HepG2 (cell line): ENCODE measurements at regions not wholly inside any gene's neighbourhood (a gene's known extent, or its start where the extent isn't known, plus 50 kb on each side); places are given as distances from the start of the nearest gene placed in this dataset.
A peak's percentile ranks its signal among the peaks of the same experiment; 100 is the strongest.

Experiments used
- ASH2L ChIP-seq: fragments of 300-600, 200-600 bp; sonication (generic); IDR thresholded peaks from 2 replicates; pipeline ENCODE4 v1.7.0; 2017; ENCODE audit warnings: low read depth, mild to moderate bottlenecking, moderate library complexity, mixed read lengths, low read length; ENCODE audit not compliant: insufficient read length
- EEA1 ChIP-seq: sonication (generic); formaldehyde crosslinking; IDR thresholded peaks from 2 replicates; pipeline ENCODE4 v1.5.1; 2020; ENCODE audit warnings: mild to moderate bottlenecking, missing genetic modification reagents, borderline replicate concordance
- IRF2 ChIP-seq: IDR thresholded peaks from 2 replicates; pipeline ENCODE4 v1.6.1; 2018; ENCODE audit warnings: missing genetic modification reagents, missing compliant biosample characterization
- LCORL ChIP-seq, 2 experiments: fragments of 450-650 bp in 1 of 2; sonication (generic) in 1 of 2; formaldehyde crosslinking in 1 of 2; IDR thresholded peaks; 2 replicates each; pipeline versions ENCODE4 v1.5.0 to v1.6.1; 2017 to 2020; ENCODE audit warnings: antibody characterized with exemption in 1 of 2, missing genetic modification reagents in 1 of 2
- NCOR1 ChIP-seq: fragments of 200-600 bp; sonication (generic); IDR thresholded peaks from 2 replicates; pipeline ENCODE4 v1.7.0; 2017; ENCODE audit warnings: antibody characterized with exemption, low read length, borderline replicate concordance
- PHB2 ChIP-seq: fragments of 450-650 bp; IDR thresholded peaks from 2 replicates; pipeline ENCODE4 v1.6.1; 2018; ENCODE audit not compliant: partially characterized antibody
- PRMT3 ChIP-seq: sonication (generic); formaldehyde crosslinking; IDR thresholded peaks from 2 replicates; pipeline ENCODE4 v1.8.1; 2022; ENCODE audit warnings: low read depth, mild to moderate bottlenecking, moderate library complexity, missing genetic modification reagents, borderline replicate concordance
- RFX5 ChIP-seq: IDR thresholded peaks from 2 replicates; pipeline ENCODE4 v1.6.1; 2011; ENCODE audit warnings: low read depth, low read length, improper control_type of control experiment
- SAFB2 ChIP-seq: sonication (generic); formaldehyde crosslinking; IDR thresholded peaks from 2 replicates; pipeline ENCODE4 v1.5.1; 2020; ENCODE audit warnings: missing genetic modification reagents, low read depth, mild to moderate bottlenecking, borderline replicate concordance
- SAP130 ChIP-seq: IDR thresholded peaks from 2 replicates; pipeline ENCODE4 v1.6.1; 2016; ENCODE audit warnings: low read depth
- SATB2 ChIP-seq: sonication (generic); formaldehyde crosslinking; IDR thresholded peaks from 2 replicates; pipeline ENCODE4 v1.5.0; 2020; ENCODE audit warnings: missing genetic modification reagents
- SOX5 ChIP-seq: IDR thresholded peaks from 2 replicates; pipeline ENCODE4 v1.6.1; 2016; ENCODE audit warnings: borderline replicate concordance
- YY1 ChIP-seq: IDR thresholded peaks from 2 replicates; pipeline ENCODE4 v1.6.1; 2011; ENCODE audit warnings: low read length, low read depth, moderate library complexity, mild to moderate bottlenecking; ENCODE audit not compliant: insufficient read depth, insufficient replicate concordance
- ZMYM4 ChIP-seq: sonication (generic); formaldehyde crosslinking; IDR thresholded peaks from 2 replicates; pipeline ENCODE4 v1.8.1; 2023; ENCODE audit warnings: mild to moderate bottlenecking, missing genetic modification reagents
- ZNF136 ChIP-seq: sonication (generic); formaldehyde crosslinking; IDR thresholded peaks from 2 replicates; pipeline ENCODE4 v1.8.1; 2022; ENCODE audit warnings: low read depth, mild to moderate bottlenecking, moderate library complexity, missing genetic modification reagents
- ZNF224 ChIP-seq: sonication (generic); formaldehyde crosslinking; IDR thresholded peaks from 2 replicates; pipeline ENCODE4 v1.5.0; 2020; ENCODE audit warnings: mild to moderate bottlenecking, missing genetic modification reagents
- ZNF644 ChIP-seq: IDR thresholded peaks from 2 replicates; pipeline ENCODE4 v1.6.1; 2016; ENCODE audit warnings: low read depth
- ZNF746 ChIP-seq: sonication (generic); formaldehyde crosslinking; IDR thresholded peaks from 2 replicates; pipeline ENCODE4 v1.8.0; 2022; ENCODE audit warnings: mild to moderate bottlenecking, missing genetic modification reagents
- TF ChIP-seq, protein P1 (sequence below): IDR thresholded peaks from 2 replicates; pipeline ENCODE4 v1.6.1; 2016; ENCODE audit warnings: missing genetic modification reagents, missing compliant biosample characterization
- TF ChIP-seq, protein P2 (sequence below), 2 experiments: sonication (generic) in 1 of 2; formaldehyde crosslinking in 1 of 2; IDR thresholded peaks; 2 replicates each; pipeline versions ENCODE4 v1.5.1 to v1.6.1; 2011 to 2020; ENCODE audit warnings: borderline replicate concordance in 1 of 2, low read depth in 1 of 2, low read length in 1 of 2, mild to moderate bottlenecking in 1 of 2, missing genetic modification reagents in 1 of 2, moderate library complexity in 1 of 2
- TF ChIP-seq, protein P3 (sequence below): sonication (generic); formaldehyde crosslinking; IDR thresholded peaks from 2 replicates; pipeline ENCODE4 v1.4.0; 2020; ENCODE audit warnings: missing genetic modification reagents
- TF ChIP-seq, protein P4 (sequence below): conservative IDR thresholded peaks from 2 replicates; pipeline ENCODE4 v1.6.1; 2018; ENCODE audit warnings: missing genetic modification reagents
- TF ChIP-seq, protein P5 (sequence below): IDR thresholded peaks from 2 replicates; pipeline ENCODE4 v1.6.1; 2016

DNA sequence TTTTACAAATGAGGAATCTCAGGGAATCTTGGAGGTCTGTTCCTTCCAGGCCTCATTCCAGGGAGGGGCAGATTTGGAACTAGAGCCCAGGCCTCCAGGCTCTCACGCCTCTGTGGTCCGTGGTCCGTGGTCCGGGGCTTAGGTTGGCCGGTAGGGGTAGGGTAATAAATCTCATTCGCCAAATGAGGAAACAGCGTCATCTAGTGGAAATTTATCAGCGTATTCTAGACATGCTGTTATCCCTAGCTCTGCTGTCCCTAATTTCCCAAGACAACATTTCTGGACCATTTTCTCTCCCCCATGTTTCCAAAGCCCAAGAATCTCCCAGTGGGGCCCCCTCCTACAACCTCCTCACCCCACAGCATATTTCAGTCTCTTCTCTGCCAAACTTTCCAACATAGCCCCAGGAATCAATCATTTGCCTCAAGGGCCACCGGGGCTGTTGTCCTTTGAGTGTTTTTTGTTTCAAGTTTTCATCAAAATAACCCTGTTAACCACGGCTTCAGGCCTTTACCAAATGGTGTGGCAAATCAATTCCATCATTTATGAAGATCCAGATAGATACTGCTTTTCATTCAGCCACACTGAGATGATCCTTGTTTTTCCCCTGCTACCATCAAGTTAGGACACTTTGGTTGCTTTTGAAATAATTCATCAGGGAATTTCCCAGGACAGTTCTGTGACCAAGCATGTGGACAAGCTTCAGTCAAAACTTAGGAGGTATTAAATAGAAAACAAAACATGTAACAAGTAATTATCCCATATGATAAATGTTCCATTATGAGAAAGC is 126.8 kb downstream of the ALDH8A1 start (continued):
- TF ChIP-seq SAP130 = no peak
- no peak for TF ChIP-seq LCORL (IDR thresholded peaks at IDR 0.05)
- 0 out of 2 replicates have a peak, but pooled peaks have one; percentile 18 for TF ChIP-seq LCORL (CRISPR knock-in tag; IDR thresholded peaks at IDR 0.05)
- TF ChIP-seq, protein P1, sequence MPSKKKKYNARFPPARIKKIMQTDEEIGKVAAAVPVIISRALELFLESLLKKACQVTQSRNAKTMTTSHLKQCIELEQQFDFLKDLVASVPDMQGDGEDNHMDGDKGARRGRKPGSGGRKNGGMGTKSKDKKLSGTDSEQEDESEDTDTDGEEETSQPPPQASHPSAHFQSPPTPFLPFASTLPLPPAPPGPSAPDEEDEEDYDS (CRISPR knock-in tag) = no peak
- TF ChIP-seq PHB2 = no peak
- TF ChIP-seq, protein P2, sequence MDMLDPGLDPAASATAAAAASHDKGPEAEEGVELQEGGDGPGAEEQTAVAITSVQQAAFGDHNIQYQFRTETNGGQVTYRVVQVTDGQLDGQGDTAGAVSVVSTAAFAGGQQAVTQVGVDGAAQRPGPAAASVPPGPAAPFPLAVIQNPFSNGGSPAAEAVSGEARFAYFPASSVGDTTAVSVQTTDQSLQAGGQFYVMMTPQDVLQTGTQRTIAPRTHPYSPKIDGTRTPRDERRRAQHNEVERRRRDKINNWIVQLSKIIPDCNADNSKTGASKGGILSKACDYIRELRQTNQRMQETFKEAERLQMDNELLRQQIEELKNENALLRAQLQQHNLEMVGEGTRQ (IDR thresholded peaks at IDR 0.05; ENCODE audit: low read depth, low read length) = no peak
- TF ChIP-seq, protein P2 (CRISPR knock-in tag; IDR thresholded peaks at IDR 0.05; ENCODE audit: borderline replicate concordance) = no peak
- TF ChIP-seq SATB2 (CRISPR knock-in tag) = no peak
- TF ChIP-seq NCOR1 = no peak
- TF ChIP-seq ASH2L = no peak
- TF ChIP-seq, protein P3, sequence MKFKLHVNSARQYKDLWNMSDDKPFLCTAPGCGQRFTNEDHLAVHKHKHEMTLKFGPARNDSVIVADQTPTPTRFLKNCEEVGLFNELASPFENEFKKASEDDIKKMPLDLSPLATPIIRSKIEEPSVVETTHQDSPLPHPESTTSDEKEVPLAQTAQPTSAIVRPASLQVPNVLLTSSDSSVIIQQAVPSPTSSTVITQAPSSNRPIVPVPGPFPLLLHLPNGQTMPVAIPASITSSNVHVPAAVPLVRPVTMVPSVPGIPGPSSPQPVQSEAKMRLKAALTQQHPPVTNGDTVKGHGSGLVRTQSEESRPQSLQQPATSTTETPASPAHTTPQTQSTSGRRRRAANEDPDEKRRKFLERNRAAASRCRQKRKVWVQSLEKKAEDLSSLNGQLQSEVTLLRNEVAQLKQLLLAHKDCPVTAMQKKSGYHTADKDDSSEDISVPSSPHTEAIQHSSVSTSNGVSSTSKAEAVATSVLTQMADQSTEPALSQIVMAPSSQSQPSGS (CRISPR knock-in tag) = peak; percentile 27; the same call in 1 of the 2 replicates
- TF ChIP-seq PRMT3 (CRISPR knock-in tag) = no peak
- no peak for TF ChIP-seq ZMYM4
- no peak for TF ChIP-seq ZNF644 (CRISPR knock-in tag)
- TF ChIP-seq ZNF224 = no peak
- TF ChIP-seq ZNF136 = no peak
- no peak for TF ChIP-seq YY1
- no peak for TF ChIP-seq SOX5 (CRISPR knock-in tag)
- TF ChIP-seq EEA1 = no peak
- TF ChIP-seq RFX5 = no peak
- no peak for TF ChIP-seq SAFB2 (CRISPR knock-in tag)
- TF ChIP-seq, protein P4, sequence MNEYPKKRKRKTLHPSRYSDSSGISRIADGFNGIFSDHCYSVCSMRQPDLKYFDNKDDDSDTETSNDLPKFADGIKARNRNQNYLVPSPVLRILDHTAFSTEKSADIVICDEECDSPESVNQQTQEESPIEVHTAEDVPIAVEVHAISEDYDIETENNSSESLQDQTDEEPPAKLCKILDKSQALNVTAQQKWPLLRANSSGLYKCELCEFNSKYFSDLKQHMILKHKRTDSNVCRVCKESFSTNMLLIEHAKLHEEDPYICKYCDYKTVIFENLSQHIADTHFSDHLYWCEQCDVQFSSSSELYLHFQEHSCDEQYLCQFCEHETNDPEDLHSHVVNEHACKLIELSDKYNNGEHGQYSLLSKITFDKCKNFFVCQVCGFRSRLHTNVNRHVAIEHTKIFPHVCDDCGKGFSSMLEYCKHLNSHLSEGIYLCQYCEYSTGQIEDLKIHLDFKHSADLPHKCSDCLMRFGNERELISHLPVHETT (CRISPR knock-in tag) = no peak
- TF ChIP-seq, protein P5, sequence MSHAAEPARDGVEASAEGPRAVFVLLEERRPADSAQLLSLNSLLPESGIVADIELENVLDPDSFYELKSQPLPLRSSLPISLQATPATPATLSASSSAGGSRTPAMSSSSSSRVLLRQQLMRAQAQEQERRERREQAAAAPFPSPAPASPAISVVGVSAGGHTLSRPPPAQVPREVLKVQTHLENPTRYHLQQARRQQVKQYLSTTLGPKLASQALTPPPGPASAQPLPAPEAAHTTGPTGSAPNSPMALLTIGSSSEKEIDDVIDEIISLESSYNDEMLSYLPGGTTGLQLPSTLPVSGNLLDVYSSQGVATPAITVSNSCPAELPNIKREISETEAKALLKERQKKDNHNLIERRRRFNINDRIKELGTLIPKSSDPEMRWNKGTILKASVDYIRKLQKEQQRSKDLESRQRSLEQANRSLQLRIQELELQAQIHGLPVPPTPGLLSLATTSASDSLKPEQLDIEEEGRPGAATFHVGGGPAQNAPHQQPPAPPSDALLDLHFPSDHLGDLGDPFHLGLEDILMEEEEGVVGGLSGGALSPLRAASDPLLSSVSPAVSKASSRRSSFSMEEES = no peak
- TF ChIP-seq IRF2 (CRISPR knock-in tag) = 0 out of 2 replicates have a peak, but pooled peaks have one; percentile 32
- TF ChIP-seq ZNF746 = no peak
